Fibroblast of peridontal ligament (primary cell): ENCODE measurements at regions not wholly inside any gene's neighbourhood (a gene's known extent, or its start where the extent isn't known, plus 50 kb on each side); places are given as distances from the start of the nearest gene placed in this dataset.
A peak's percentile ranks its signal among the peaks of the same experiment; 100 is the strongest.
"Not testable (repeated sequence)": the region's sequence is repeated elsewhere in the genome, so short reads cannot be mapped to it uniquely, and the experiment has no call there.

ENCODE experiments used
- DNase-seq: peaks from one replicate; pipeline ENCODE4 v3.0.0-alpha.2; 2010; ENCODE audit errors: extremely low read depth

GRCh38 chrX:94612140-94612539 is 938.1 kb downstream of the FAM133A start:
- DNase-seq: no peak

GRCh38 chrX:94633237-94633636 is 959.2 kb downstream of the FAM133A start:
- DNase-seq: no peak

GRCh38 chrX:94635003-94635402 is 961.0 kb downstream of the FAM133A start:
- no peak for DNase-seq

GRCh38 chrX:94645726-94646125 is 971.7 kb downstream of the FAM133A start:
- no peak for DNase-seq

- no peak for DNase-seq
These were observed 981.2 kb downstream of the FAM133A start for GRCh38 chrX:94655180-94655579.

- no peak for DNase-seq
These were observed 988.7 kb downstream of the FAM133A start for GRCh38 chrX:94662689-94663088.

- DNase-seq: no peak
These were observed 1002.3 kb downstream of the FAM133A start for GRCh38 chrX:94676285-94676684.

- DNase-seq: no peak
These were observed 1012.1 kb downstream of the FAM133A start for GRCh38 chrX:94686071-94686470.

GRCh38 chrX:94695910-94696309 is 1021.9 kb downstream of the FAM133A start:
- DNase-seq: no peak

- not testable (repeated sequence) for DNase-seq
These were observed 1030.6 kb downstream of the FAM133A start for GRCh38 chrX:94704348-94705256.

- no peak for DNase-seq
These were observed 1047.4 kb downstream of the FAM133A start for GRCh38 chrX:94721386-94721785.

- DNase-seq: no peak
These were observed 1048.6 kb downstream of the FAM133A start for GRCh38 chrX:94722578-94722977.

GRCh38 chrX:94742772-94743171 is 1068.8 kb downstream of the FAM133A start:
- no peak for DNase-seq

GRCh38 chrX:94743478-94743877 is 1069.5 kb downstream of the FAM133A start:
- DNase-seq: no peak

- DNase-seq: no peak
These were observed 1070.8 kb downstream of the FAM133A start for GRCh38 chrX:94744786-94745185.

- DNase-seq: no peak
These were observed 1077.6 kb downstream of the FAM133A start for GRCh38 chrX:94751611-94752010.

- DNase-seq: no peak
These were observed 1078.6 kb downstream of the FAM133A start for GRCh38 chrX:94752434-94753169.

GRCh38 chrX:94758130-94758529 is 1084.1 kb downstream of the FAM133A start:
- DNase-seq: no peak

- DNase-seq: no peak
These were observed 1101.6 kb downstream of the FAM133A start for GRCh38 chrX:94775640-94776039.

- DNase-seq: no peak
These were observed 1139.5 kb downstream of the FAM133A start for GRCh38 chrX:94813541-94813940.

- no peak for DNase-seq
These were observed 1140.2 kb downstream of the FAM133A start for GRCh38 chrX:94814216-94814615.

- no peak for DNase-seq
These were observed 1156.7 kb downstream of the FAM133A start for GRCh38 chrX:94830717-94831116.

- peak; percentile 9 for DNase-seq
These were observed 1157.4 kb downstream of the FAM133A start for GRCh38 chrX:94831364-94831763.
